ENCODE measurements at regions not wholly inside any gene's neighbourhood (a gene's known extent, or its start where the extent isn't known, plus 50 kb on each side); places are given as distances from the start of the nearest gene placed in this dataset.

GRCh38 chr7:32263611-32264010, 193.4 kb upstream of the PDE1C start:
- H3K27ac ChIP-seq (ENCODE audit: low read length), result no peak overlapping the region
- no peak for ATAC-seq (ENCODE audit: insufficient read depth, low read depth)
- no peak overlapping the region for H3K4me3 ChIP-seq (ENCODE audit: low read depth in 1 of 2, low read length in 2 of 2)
- H4K20me1 ChIP-seq (ENCODE audit: insufficient read depth, low read length), result no peaks in the 10 kb centered on the region
- no peak for DNase-seq
- H3K27me3 ChIP-seq (ENCODE audit: insufficient read depth, low read length, poor library complexity), result no peaks in the 10 kb centered on the region
- no peaks in the 10 kb centered on the region for H3K4me1 ChIP-seq (ENCODE audit: insufficient read depth, low read length)
- no peaks in the 10 kb centered on the region for H3K79me2 ChIP-seq (ENCODE audit: insufficient read depth, low read length)
- H3K9ac ChIP-seq (ENCODE audit: low read depth, low read length), result no peak overlapping the region
- no peak overlapping the region for H2AFZ ChIP-seq (ENCODE audit: low read depth, low read length)
- H3K4me2 ChIP-seq (ENCODE audit: insufficient read depth, low read length), result no peak overlapping the region
- TF ChIP-seq EZH2 (IDR thresholded peaks at IDR 0.05; ENCODE audit: borderline replicate concordance, low read depth, low read length, severe bottlenecking), result no peak
- TF ChIP-seq, protein P1, sequence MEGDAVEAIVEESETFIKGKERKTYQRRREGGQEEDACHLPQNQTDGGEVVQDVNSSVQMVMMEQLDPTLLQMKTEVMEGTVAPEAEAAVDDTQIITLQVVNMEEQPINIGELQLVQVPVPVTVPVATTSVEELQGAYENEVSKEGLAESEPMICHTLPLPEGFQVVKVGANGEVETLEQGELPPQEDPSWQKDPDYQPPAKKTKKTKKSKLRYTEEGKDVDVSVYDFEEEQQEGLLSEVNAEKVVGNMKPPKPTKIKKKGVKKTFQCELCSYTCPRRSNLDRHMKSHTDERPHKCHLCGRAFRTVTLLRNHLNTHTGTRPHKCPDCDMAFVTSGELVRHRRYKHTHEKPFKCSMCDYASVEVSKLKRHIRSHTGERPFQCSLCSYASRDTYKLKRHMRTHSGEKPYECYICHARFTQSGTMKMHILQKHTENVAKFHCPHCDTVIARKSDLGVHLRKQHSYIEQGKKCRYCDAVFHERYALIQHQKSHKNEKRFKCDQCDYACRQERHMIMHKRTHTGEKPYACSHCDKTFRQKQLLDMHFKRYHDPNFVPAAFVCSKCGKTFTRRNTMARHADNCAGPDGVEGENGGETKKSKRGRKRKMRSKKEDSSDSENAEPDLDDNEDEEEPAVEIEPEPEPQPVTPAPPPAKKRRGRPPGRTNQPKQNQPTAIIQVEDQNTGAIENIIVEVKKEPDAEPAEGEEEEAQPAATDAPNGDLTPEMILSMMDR (IDR thresholded peaks at IDR 0.05; ENCODE audit: borderline replicate concordance, extremely low read depth, low read length, poor library complexity, severe bottlenecking), result no peak
- H3K9me3 ChIP-seq (ENCODE audit: insufficient read depth, low read length, severe bottlenecking), result no peaks in the 10 kb centered on the region
- no peaks in the 10 kb centered on the region for H3K36me3 ChIP-seq (ENCODE audit: insufficient read depth, low read length)

GRCh38 chr7:32262315-32262714, 192.1 kb upstream of the PDE1C start:
- no peak overlapping the region for H3K9ac ChIP-seq (ENCODE audit: low read depth, low read length)
- no peak overlapping the region for H3K4me2 ChIP-seq (ENCODE audit: insufficient read depth, low read length)
- H3K9me3 ChIP-seq (ENCODE audit: insufficient read depth, low read length, severe bottlenecking), result no peaks in the 10 kb centered on the region
- ATAC-seq (ENCODE audit: insufficient read depth, low read depth) (no peak), DNase-seq (no peak)
- H3K36me3 ChIP-seq (ENCODE audit: insufficient read depth, low read length), result no peaks in the 10 kb centered on the region
- H4K20me1 ChIP-seq (ENCODE audit: insufficient read depth, low read length), result no peaks in the 10 kb centered on the region
- H3K79me2 ChIP-seq (ENCODE audit: insufficient read depth, low read length), result no peaks in the 10 kb centered on the region
- no peak for TF ChIP-seq EZH2 (IDR thresholded peaks at IDR 0.05; ENCODE audit: borderline replicate concordance, low read depth, low read length, severe bottlenecking)
- TF ChIP-seq, protein P1 (IDR thresholded peaks at IDR 0.05; ENCODE audit: borderline replicate concordance, extremely low read depth, low read length, poor library complexity, severe bottlenecking), result no peak
- H2AFZ ChIP-seq (ENCODE audit: low read depth, low read length), result no peak overlapping the region
- H3K27me3 ChIP-seq (ENCODE audit: insufficient read depth, low read length, poor library complexity), result no peaks in the 10 kb centered on the region
- H3K27ac ChIP-seq (ENCODE audit: low read length), result no peak overlapping the region
- H3K4me3 ChIP-seq (ENCODE audit: low read depth in 1 of 2, low read length in 2 of 2), result no peak overlapping the region
- no peaks in the 10 kb centered on the region for H3K4me1 ChIP-seq (ENCODE audit: insufficient read depth, low read length)

- no peaks in the 10 kb centered on the region for H3K79me2 ChIP-seq (ENCODE audit: insufficient read depth, low read length)
- no peaks in the 10 kb centered on the region for H3K9me3 ChIP-seq (ENCODE audit: insufficient read depth, low read length, severe bottlenecking)
- DNase-seq (no peak), ATAC-seq (ENCODE audit: insufficient read depth, low read depth) (no peak)
- H3K9ac ChIP-seq (ENCODE audit: low read depth, low read length), result no peak overlapping the region
- H3K4me2 ChIP-seq (ENCODE audit: insufficient read depth, low read length), result no peak overlapping the region
- no peak overlapping the region for H2AFZ ChIP-seq (ENCODE audit: low read depth, low read length)
- TF ChIP-seq, protein P1 (IDR thresholded peaks at IDR 0.05; ENCODE audit: borderline replicate concordance, extremely low read depth, low read length, poor library complexity, severe bottlenecking), result no peak
- TF ChIP-seq EZH2 (IDR thresholded peaks at IDR 0.05; ENCODE audit: borderline replicate concordance, low read depth, low read length, severe bottlenecking), result no peak
- H4K20me1 ChIP-seq (ENCODE audit: insufficient read depth, low read length), result no peaks in the 10 kb centered on the region
- H3K36me3 ChIP-seq (ENCODE audit: insufficient read depth, low read length), result no peaks in the 10 kb centered on the region
- no peaks in the 10 kb centered on the region for H3K4me1 ChIP-seq (ENCODE audit: insufficient read depth, low read length)
- no peaks in the 10 kb centered on the region for H3K27me3 ChIP-seq (ENCODE audit: insufficient read depth, low read length, poor library complexity)
- H3K4me3 ChIP-seq (ENCODE audit: low read depth in 1 of 2, low read length in 2 of 2), result no peak overlapping the region
- no peak overlapping the region for H3K27ac ChIP-seq (ENCODE audit: low read length)
Measured at GRCh38 chr7:32259931-32260596, 189.9 kb upstream of the PDE1C start.

Data from DND-41 (cell line).